Kidney epithelial cell (primary cell): ENCODE measurements at regions not wholly inside any gene's neighbourhood (a gene's known extent, or its start where the extent isn't known, plus 50 kb on each side); places are given as distances from the start of the nearest gene placed in this dataset.

ENCODE experiments used
- DNase-seq: peaks from one replicate; pipeline ENCODE4 v3.0.0-alpha.2; 2010; ENCODE audit warnings: low read depth
- H3K27me3 ChIP-seq: 2 replicates; pipeline ENCODE4 v1.6.0; 2011; ENCODE audit warnings: low read length; ENCODE audit not compliant: control insufficient read depth, insufficient read depth
- H3K36me3 ChIP-seq: 2 replicates; pipeline ENCODE4 v1.5.1; 2011; ENCODE audit warnings: low read length; ENCODE audit not compliant: control insufficient read depth, insufficient read depth
- H3K4me3 ChIP-seq: 2 replicates; pipeline ENCODE4 v1.5.1; 2011; ENCODE audit warnings: low read depth, mild to moderate bottlenecking, control low read depth, low read length
- CTCF ChIP-seq: IDR thresholded peaks from 2 replicates; pipeline ENCODE4 v1.5.1; 2011; ENCODE audit warnings: mild to moderate bottlenecking, moderate library complexity, low read length, control low read depth, inconsistent platforms; ENCODE audit not compliant: insufficient read depth, poor library complexity, severe bottlenecking

- Histone ChIP-seq H3K4me3 (no peak overlapping the region), H3K36me3 (no peaks in the 10 kb centered on the region), H3K27me3 (no peaks in the 10 kb centered on the region)
- TF ChIP-seq CTCF: no peak
- peak; percentile 91 for DNase-seq
These were observed 302.7 kb downstream of the DUSP10 start for GRCh38 chr1:221439008-221439746.

GRCh38 chr1:221439747-221440501, 302.0 kb downstream of the DUSP10 start:
- no peak for TF ChIP-seq CTCF
- peak; percentile 96 for DNase-seq
- Histone ChIP-seq H3K27me3 (no peaks in the 10 kb centered on the region), H3K4me3 (no peak overlapping the region), H3K36me3 (no peaks in the 10 kb centered on the region)

- H3K4me3 ChIP-seq: no peak overlapping the region
- TF ChIP-seq CTCF: peak; percentile 31
- H3K27me3 ChIP-seq: no peaks in the 10 kb centered on the region
- DNase-seq: no peak
- no peaks in the 10 kb centered on the region for H3K36me3 ChIP-seq
These were observed 301.2 kb downstream of the DUSP10 start for GRCh38 chr1:221440658-221441057.

- H3K27me3 ChIP-seq: no peaks in the 10 kb centered on the region
- H3K36me3 ChIP-seq: no peaks in the 10 kb centered on the region
- no peak for DNase-seq
- H3K4me3 ChIP-seq: no peak overlapping the region
- no peak for TF ChIP-seq CTCF
These were observed 299.8 kb downstream of the DUSP10 start for GRCh38 chr1:221442056-221442455.

- H3K4me3 ChIP-seq: no peak overlapping the region
- H3K36me3 ChIP-seq: no peaks in the 10 kb centered on the region
- no peak for DNase-seq
- no peaks in the 10 kb centered on the region for H3K27me3 ChIP-seq
- no peak for TF ChIP-seq CTCF
These were observed 297.5 kb downstream of the DUSP10 start for GRCh38 chr1:221444346-221444745.
